ENCODE measurements at regions not wholly inside any gene's neighbourhood (a gene's known extent, or its start where the extent isn't known, plus 50 kb on each side); places are given as distances from the start of the nearest gene placed in this dataset.

DNA sequence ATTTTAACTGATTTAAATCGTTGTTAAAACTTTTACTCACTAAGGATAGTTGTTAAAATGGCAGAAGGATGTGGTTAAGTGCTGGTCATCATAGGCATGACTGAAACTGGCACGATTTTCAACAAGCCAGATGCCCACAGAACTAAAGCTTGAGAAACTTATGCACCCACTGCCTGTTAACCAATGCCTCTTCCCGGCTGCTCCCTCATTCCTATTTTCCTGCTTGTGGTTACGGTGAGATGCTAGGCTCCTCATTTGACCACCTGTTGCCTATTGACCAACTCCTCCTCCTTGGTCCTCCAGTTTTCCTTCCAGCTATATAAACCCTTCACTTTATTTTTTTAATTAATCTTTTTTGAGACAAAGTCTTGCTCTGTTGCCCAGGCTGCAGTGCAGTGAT lies 238.7 kb downstream of the TFCP2L1 start:
- H3K27ac Mint-ChIP-seq, result no peak overlapping the region

DNA sequence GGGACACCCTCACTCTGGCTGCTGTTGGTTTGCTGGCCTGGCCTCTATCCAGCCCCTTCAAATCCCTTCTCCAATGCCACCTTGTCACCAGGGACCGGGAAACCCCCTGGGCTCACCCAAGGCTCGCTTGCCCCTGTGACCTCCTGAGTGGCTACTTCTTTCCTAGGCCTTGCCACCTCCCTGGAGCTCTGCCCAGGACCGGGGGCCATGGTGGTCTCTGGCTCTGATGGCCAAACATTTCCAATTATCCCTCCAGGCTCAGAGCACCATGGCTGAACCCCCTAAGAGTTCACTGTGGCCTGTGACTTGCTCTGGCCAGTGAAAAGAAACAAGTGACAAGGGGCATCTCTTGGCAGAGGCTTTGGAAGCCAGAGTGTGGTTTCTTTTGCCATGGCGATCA lies 237.6 kb downstream of the TFCP2L1 start:
- Mint-ChIP-seq H3K4me1 (no peaks in the 10 kb centered on the region), H3K36me3 (no peaks in the 10 kb centered on the region), H3K9me3 (peaks cover 5% of the 10 kb centered on the region), H3K27ac (no peak overlapping the region), H3K4me3 (no peak overlapping the region), H3K27me3 (ENCODE audit: low read depth) (peaks cover 27% of the 10 kb centered on the region)
- DNase-seq (ENCODE audit: low spot score in 2 of 2, unreplicated experiment in 2 of 2), result no peak
- TF ChIP-seq, protein P1, sequence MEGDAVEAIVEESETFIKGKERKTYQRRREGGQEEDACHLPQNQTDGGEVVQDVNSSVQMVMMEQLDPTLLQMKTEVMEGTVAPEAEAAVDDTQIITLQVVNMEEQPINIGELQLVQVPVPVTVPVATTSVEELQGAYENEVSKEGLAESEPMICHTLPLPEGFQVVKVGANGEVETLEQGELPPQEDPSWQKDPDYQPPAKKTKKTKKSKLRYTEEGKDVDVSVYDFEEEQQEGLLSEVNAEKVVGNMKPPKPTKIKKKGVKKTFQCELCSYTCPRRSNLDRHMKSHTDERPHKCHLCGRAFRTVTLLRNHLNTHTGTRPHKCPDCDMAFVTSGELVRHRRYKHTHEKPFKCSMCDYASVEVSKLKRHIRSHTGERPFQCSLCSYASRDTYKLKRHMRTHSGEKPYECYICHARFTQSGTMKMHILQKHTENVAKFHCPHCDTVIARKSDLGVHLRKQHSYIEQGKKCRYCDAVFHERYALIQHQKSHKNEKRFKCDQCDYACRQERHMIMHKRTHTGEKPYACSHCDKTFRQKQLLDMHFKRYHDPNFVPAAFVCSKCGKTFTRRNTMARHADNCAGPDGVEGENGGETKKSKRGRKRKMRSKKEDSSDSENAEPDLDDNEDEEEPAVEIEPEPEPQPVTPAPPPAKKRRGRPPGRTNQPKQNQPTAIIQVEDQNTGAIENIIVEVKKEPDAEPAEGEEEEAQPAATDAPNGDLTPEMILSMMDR (IDR thresholded peaks at IDR 0.05; ENCODE audit: unreplicated experiment), result no peak

More for the DNA sequence above, 238.7 kb downstream of the TFCP2L1 start:
- Mint-ChIP-seq H3K9me3 (peaks cover 2% of the 10 kb centered on the region), H3K27me3 (ENCODE audit: low read depth) (peaks cover 34% of the 10 kb centered on the region), H3K4me1 (no peaks in the 10 kb centered on the region), H3K4me3 (no peak overlapping the region), H3K36me3 (no peaks in the 10 kb centered on the region)
- TF ChIP-seq, protein P1 (IDR thresholded peaks at IDR 0.05; ENCODE audit: unreplicated experiment), result no peak
- no peak for DNase-seq (ENCODE audit: low spot score in 2 of 2, unreplicated experiment in 2 of 2)

- H3K36me3 Mint-ChIP-seq, result no peaks in the 10 kb centered on the region
- peaks cover 3% of the 10 kb centered on the region for H3K4me1 Mint-ChIP-seq
- no peak overlapping the region for H3K4me3 Mint-ChIP-seq
- H3K9me3 Mint-ChIP-seq, result peaks cover 9% of the 10 kb centered on the region
- H3K27ac Mint-ChIP-seq, result no peak overlapping the region
- no peak for DNase-seq (ENCODE audit: low spot score in 2 of 2, unreplicated experiment in 2 of 2)
- peaks cover 18% of the 10 kb centered on the region for H3K27me3 Mint-ChIP-seq (ENCODE audit: low read depth)
- TF ChIP-seq, protein P1 (IDR thresholded peaks at IDR 0.05; ENCODE audit: unreplicated experiment), result no peak
Observed at GRCh38 chr2:121049131-121049530, 235.9 kb downstream of the TFCP2L1 start.

DNA sequence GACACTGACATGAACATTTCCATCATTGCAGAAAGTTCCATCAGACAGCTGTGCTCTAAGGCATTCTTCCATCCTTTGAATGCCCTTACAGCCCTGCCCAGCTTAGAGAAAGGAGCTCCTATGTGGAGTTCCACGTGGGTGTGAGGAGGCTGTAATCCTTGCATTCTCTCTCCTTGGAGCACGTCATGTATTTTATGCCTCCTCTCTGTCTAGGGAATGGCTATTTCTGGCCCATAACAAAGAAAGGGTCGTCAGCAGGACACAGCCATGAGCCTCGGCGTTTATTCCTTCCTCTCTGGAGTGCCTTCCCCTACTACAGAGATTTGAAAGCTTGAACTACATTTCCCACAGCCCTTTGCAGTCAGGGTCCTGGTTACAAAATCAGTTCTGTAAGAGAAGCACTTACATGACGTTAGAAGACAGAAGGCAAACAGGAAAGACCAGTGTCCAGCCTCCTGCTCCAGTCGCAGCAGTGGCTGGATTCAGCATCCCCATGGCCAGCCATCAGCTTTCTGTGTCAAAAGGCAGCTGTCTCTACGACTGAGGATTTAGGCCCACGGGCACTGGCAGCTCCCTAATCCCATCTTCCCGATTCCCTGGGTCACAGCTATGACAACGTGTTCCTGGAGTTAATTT lies 234.9 kb downstream of the TFCP2L1 start:
- Mint-ChIP-seq H3K4me1 (peaks cover 3% of the 10 kb centered on the region), H3K4me3 (no peak overlapping the region), H3K27me3 (ENCODE audit: low read depth) (peaks cover 11% of the 10 kb centered on the region), H3K27ac (no peak overlapping the region), H3K36me3 (no peaks in the 10 kb centered on the region), H3K9me3 (peaks cover 10% of the 10 kb centered on the region)
- DNase-seq (ENCODE audit: low spot score in 2 of 2, unreplicated experiment in 2 of 2), result no peak
- TF ChIP-seq, protein P1 (IDR thresholded peaks at IDR 0.05; ENCODE audit: unreplicated experiment), result no peak

DNA sequence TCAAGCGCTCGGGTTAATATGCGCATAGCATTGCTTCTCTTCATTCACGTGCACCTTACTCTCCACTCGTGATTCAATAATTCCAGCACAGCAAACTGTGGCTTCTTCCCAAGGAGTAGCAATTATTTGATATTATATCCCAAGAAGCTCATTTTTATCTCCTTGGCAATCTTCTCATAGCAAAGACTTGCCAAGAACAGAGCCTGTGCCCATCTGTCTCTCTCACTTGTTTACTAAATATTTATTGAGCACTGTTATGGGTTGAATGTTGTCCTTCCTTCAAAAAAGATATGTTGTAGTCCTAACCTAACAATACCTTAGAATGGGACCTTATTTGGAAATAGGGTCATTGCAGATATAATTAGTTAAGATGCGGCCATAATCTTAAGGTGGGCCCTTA lies 233.7 kb downstream of the TFCP2L1 start:
- H3K4me1 Mint-ChIP-seq, result peaks cover 3% of the 10 kb centered on the region
- no peak overlapping the region for H3K4me3 Mint-ChIP-seq
- peaks cover 10% of the 10 kb centered on the region for H3K9me3 Mint-ChIP-seq
- no peak for DNase-seq (ENCODE audit: low spot score in 2 of 2, unreplicated experiment in 2 of 2)
- TF ChIP-seq, protein P1 (IDR thresholded peaks at IDR 0.05; ENCODE audit: unreplicated experiment), result no peak
- no peaks in the 10 kb centered on the region for H3K36me3 Mint-ChIP-seq
- peaks cover 16% of the 10 kb centered on the region for H3K27me3 Mint-ChIP-seq (ENCODE audit: low read depth)
- H3K27ac Mint-ChIP-seq, result no peak overlapping the region
